22Rv1 (cell line): ENCODE measurements at regions not wholly inside any gene's neighbourhood (a gene's known extent, or its start where the extent isn't known, plus 50 kb on each side); places are given as distances from the start of the nearest gene placed in this dataset.

Experiments
- H3K27ac ChIP-seq: fragments of 450-650 bp; 2 replicates; pipeline ENCODE4 v1.5.1; 2017
- ZFX ChIP-seq: fragments of 450-650 bp; IDR thresholded peaks from 2 replicates; pipeline ENCODE4 v1.6.1; 2017; ENCODE audit warnings: antibody characterized with exemption, borderline replicate concordance
- TF ChIP-seq, protein P1 (sequence below): fragments of 450-650 bp; IDR thresholded peaks from 2 replicates; pipeline ENCODE4 v1.5.1; 2017; ENCODE audit warnings: mild to moderate bottlenecking

DNA sequence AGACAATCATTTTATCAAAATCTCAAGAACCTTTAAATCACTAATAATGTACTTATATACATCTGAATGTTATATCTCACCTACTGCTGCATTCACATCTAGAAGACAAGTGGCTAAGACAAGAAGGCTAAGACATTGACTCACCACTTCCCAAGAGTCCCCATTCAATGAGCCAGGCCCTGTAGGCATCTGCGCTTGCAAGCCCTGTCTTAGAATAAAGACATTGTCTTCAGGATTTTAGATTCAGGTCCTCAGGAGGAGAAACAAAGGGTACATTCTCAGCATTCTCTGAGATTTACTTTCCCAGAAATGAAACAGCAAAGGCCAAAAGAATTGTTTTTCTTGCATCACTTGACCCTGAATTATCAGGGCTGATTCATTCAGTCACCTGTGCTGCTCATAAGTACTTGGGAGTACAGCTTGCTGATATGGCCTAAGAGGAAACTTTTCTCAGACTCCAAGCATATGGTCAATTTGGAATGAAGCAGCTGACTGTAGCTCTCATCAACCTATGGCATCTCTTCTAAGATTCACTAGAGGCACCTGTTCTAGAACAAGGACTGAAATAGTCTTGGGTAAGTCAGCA, 858.3 kb upstream of the AMELY start:
- H3K27ac ChIP-seq: no peak overlapping the region
- TF ChIP-seq, protein P1, sequence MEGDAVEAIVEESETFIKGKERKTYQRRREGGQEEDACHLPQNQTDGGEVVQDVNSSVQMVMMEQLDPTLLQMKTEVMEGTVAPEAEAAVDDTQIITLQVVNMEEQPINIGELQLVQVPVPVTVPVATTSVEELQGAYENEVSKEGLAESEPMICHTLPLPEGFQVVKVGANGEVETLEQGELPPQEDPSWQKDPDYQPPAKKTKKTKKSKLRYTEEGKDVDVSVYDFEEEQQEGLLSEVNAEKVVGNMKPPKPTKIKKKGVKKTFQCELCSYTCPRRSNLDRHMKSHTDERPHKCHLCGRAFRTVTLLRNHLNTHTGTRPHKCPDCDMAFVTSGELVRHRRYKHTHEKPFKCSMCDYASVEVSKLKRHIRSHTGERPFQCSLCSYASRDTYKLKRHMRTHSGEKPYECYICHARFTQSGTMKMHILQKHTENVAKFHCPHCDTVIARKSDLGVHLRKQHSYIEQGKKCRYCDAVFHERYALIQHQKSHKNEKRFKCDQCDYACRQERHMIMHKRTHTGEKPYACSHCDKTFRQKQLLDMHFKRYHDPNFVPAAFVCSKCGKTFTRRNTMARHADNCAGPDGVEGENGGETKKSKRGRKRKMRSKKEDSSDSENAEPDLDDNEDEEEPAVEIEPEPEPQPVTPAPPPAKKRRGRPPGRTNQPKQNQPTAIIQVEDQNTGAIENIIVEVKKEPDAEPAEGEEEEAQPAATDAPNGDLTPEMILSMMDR: no peak

- H3K27ac ChIP-seq: no peak overlapping the region
- no peak for TF ChIP-seq ZFX
- TF ChIP-seq, protein P1: no peak
These were observed 857.3 kb upstream of the AMELY start for GRCh38 chrY:7768901-7769300.

DNA sequence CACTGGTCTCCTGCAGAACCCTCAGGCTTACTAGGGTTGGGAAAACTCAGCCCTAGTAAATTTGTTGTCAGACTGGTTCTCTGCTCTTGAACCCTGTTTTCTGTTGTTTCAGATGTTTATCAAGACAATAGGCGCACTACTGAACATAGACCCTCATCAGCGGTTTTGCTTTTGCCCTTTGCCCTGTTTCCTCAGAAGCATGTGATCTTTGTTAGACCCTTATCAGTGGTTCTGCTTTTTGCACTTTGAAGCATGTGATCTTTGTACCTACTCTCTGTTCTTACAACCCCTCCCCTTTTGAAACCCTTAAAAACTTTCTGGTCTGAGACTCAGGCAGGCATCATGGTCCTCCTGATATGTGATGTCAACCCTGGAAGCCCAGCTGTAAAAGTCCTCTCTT, 842.2 kb upstream of the AMELY start:
- no peak for TF ChIP-seq ZFX
- TF ChIP-seq, protein P1: no peak
- H3K27ac ChIP-seq: no peak overlapping the region

DNA sequence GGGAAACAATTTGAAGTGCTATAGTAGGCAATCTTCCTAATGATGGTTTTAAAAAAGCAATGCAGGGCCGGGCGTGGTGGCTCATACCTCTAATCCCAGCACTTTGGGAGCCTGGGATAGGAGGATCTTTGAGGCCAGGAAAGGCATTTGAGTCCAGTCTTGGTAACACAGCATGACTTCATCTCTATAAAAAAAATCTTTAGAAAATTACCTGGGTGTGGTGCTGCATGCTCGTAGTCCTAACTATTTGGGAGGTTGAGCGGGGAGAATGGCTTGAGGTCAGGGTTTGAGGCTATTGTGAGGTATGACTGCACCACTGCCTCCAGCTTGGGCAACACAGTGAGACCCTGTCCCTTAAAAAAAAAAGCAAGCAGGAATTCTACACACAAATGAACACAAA, 835.2 kb upstream of the AMELY start:
- H3K27ac ChIP-seq: no peak overlapping the region
- TF ChIP-seq, protein P1: no peak
- TF ChIP-seq ZFX: no peak

DNA sequence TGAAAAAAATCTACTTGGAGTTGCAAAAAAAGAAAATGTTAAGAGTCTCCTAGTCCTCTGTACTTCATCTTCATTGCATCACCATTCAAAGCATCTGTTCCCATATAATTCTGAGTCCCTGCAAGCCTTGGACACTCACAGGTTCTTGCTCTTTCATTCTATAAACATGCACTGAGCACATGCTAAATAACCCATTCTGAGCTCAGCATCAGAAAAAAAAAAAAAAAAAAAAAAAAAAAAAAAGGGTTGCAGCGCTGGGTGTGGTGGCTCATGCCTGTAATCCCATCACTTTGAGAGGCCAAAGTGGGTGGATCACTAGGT, 834.0 kb upstream of the AMELY start:
- TF ChIP-seq, protein P1: no peak
- TF ChIP-seq ZFX: no peak
- no peak overlapping the region for H3K27ac ChIP-seq

- TF ChIP-seq, protein P1: no peak
- TF ChIP-seq ZFX: no peak
- H3K27ac ChIP-seq: no peak overlapping the region
These were observed 833.4 kb upstream of the AMELY start for GRCh38 chrY:7744691-7745580.

DNA sequence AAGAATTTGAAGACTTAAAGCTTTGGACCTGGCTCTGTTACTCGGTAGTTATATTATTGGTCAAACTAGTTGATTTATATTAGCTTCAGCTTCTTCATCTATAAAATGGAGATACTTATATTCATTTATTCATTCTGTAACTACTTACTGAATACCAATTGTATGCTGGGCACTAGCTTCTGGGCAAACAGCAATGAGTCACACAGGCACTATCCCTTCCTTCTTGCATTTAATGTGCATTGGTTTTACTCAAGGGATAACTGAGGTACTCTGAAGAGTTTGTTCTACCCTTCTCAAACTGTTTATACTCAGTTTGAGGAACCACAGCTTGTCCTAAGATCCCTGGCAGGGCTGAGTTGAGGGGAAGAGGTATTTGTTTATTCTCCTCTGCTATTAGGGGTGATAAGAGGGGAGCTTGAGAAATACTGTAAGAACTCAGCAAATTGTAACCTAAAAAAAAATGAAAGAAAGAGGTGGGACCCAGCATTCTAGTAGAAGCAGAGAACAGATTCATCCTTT, 825.4 kb upstream of the AMELY start:
- H3K27ac ChIP-seq: no peak overlapping the region
- TF ChIP-seq, protein P1: no peak
- TF ChIP-seq ZFX: no peak
